PC-3 (cell line): ENCODE measurements at regions not wholly inside any gene's neighbourhood (a gene's known extent, or its start where the extent isn't known, plus 50 kb on each side); places are given as distances from the start of the nearest gene placed in this dataset.

Experiments
- ATAC-seq: fragments of 200-7000 bp; cut with Tn5 transposase; 2 replicates; pipeline ENCODE4 v1.9.1; 2020; ENCODE audit warnings: mild to moderate bottlenecking, moderate library complexity
- BruUV-seq: library from RNA; stranded (reverse); fragments of 400-500 nt; replicated peaks from 2 replicates; lab custom pipeline; 2021; lab: Mats Ljungman, UMichigan
- CTCF ChIA-PET: fragments of 300-600 bp; sonication (Branson Sonifier 250); formaldehyde crosslinking; loops from one replicate; lab custom pipeline; 2022; ENCODE audit warnings: antibody characterized with exemption; lab: Charles Lee
- POLR2A ChIA-PET: fragments of 300-600 bp; sonication (Branson Sonifier 250); formaldehyde crosslinking; loops from one replicate; lab custom pipeline; 2022; ENCODE audit warnings: antibody characterized with exemption; ENCODE audit not compliant: unreplicated experiment; lab: Charles Lee
- DNase-seq: peaks from one replicate; pipeline ENCODE4 v3.0.0-alpha.2; 2015
- H2AFZ ChIP-seq: fragments of 300-600 bp; sonication (generic); 2 replicates; pipeline ENCODE4 v1.6.0; 2016; ENCODE audit warnings: antibody characterized with exemption, low read length
- H3F3A ChIP-seq: fragments of 300-600 bp; sonication (generic); one replicate; pipeline ENCODE4 v1.6.0; 2017; ENCODE audit warnings: antibody characterized with exemption, low read length, control low read depth, mild to moderate bottlenecking; ENCODE audit not compliant: unreplicated experiment
- H3K27ac ChIP-seq: fragments of 300-600 bp; sonication (generic); 2 replicates; pipeline ENCODE4 v1.5.1; 2016; ENCODE audit warnings: mild to moderate bottlenecking, low read length
- H3K27me3 ChIP-seq: fragments of 300-600 bp; sonication (generic); 2 replicates; pipeline ENCODE4 v1.6.1; 2016; ENCODE audit warnings: low read length, mixed read lengths
- H3K36me3 ChIP-seq: fragments of 300-600 bp; sonication (generic); 2 replicates; pipeline ENCODE4 v1.6.1; 2016; ENCODE audit warnings: low read depth, mixed run types, low read length, mixed read lengths
- H3K4me1 ChIP-seq: fragments of 300-600 bp; sonication (generic); 2 replicates; pipeline ENCODE4 v1.5.1; 2016; ENCODE audit warnings: low read length; ENCODE audit not compliant: insufficient read depth
- H3K4me2 ChIP-seq: fragments of 300-600 bp; sonication (generic); 2 replicates; pipeline ENCODE4 v1.6.0; 2016; ENCODE audit warnings: low read length
- H3K4me3 ChIP-seq: fragments of 300-600 bp; sonication (generic); 2 replicates; pipeline ENCODE4 v1.5.1; 2016; ENCODE audit warnings: mild to moderate bottlenecking, low read length, mixed read lengths
- H3K79me2 ChIP-seq: fragments of 300-600 bp; sonication (generic); 2 replicates; pipeline ENCODE4 v1.6.1; 2017; ENCODE audit warnings: low read length, mixed read lengths
- H3K9ac ChIP-seq: fragments of 300-600 bp; sonication (generic); 2 replicates; pipeline ENCODE4 v1.6.0; 2016; ENCODE audit warnings: mild to moderate bottlenecking, low read length
- H3K9me2 ChIP-seq: fragments of 300-600 bp; sonication (generic); replicated peaks from 2 replicates; pipeline ENCODE4 v1.6.1; 2016; ENCODE audit warnings: mixed run types, low read length, mixed read lengths
- H3K9me3 ChIP-seq: fragments of 300-600 bp; sonication (generic); 2 replicates; pipeline ENCODE4 v1.6.1; 2016; ENCODE audit warnings: low read length, mixed read lengths
- H4K20me1 ChIP-seq: fragments of 300-600 bp; sonication (generic); 2 replicates; pipeline ENCODE4 v1.6.1; 2016; ENCODE audit warnings: low read length, mixed read lengths
- CTCF ChIP-seq: fragments of 300-600 bp; sonication (generic); conservative IDR thresholded peaks from 2 replicates; pipeline ENCODE4 v1.5.1; 2017; ENCODE audit warnings: antibody characterized with exemption, low read depth, mild to moderate bottlenecking, low read length
- EZH2 ChIP-seq: fragments of 300-600 bp; sonication (generic); IDR thresholded peaks from one replicate; pipeline ENCODE4 v1.6.1; 2017; ENCODE audit warnings: antibody characterized with exemption, mild to moderate bottlenecking, low read length; ENCODE audit not compliant: unreplicated experiment
- EZH2phosphoT487 ChIP-seq: fragments of 300-600 bp; sonication (generic); IDR thresholded peaks from 2 replicates; pipeline ENCODE4 v1.6.1; 2018; ENCODE audit warnings: mild to moderate bottlenecking, antibody characterized with exemption, low read length, borderline replicate concordance
- intact Hi-C: fragments of 100-400 bp; cut with micrococcal nuclease; formaldehyde crosslinking; loops from 2 replicates; pipeline ENCODE4 v1.9.0; 2023

- Histone ChIP-seq H3K4me2 (no peak overlapping the region), H3F3A (no peaks in the 10 kb centered on the region), H3K36me3 (no peaks in the 10 kb centered on the region), H3K79me2 (no peaks in the 10 kb centered on the region), H4K20me1 (no peaks in the 10 kb centered on the region), H3K4me3 (no peak overlapping the region), H3K27me3 (peaks cover 11% of the 10 kb centered on the region), H3K9me2 (no peaks in the 10 kb centered on the region), H3K4me1 (no peaks in the 10 kb centered on the region), H2AFZ (no peak overlapping the region), H3K9me3 (no peaks in the 10 kb centered on the region), H3K27ac (no peak overlapping the region), H3K9ac (no peak overlapping the region)
- ChIA-PET POLR2A (no interaction called here), CTCF (no interaction called here)
- no TSS peak for BruUV-seq
- intact Hi-C loops, result loop anchor here (10.0 kb wide), 1 partner anchor 146 kb away; the partner anchor contains the start of gene NR5A2
- TF ChIP-seq EZH2phosphoT487, result no peak
- TF ChIP-seq EZH2, result no peak
- no peak for ATAC-seq
- no peak for DNase-seq
These were observed 148.7 kb upstream of the NR5A2 start for GRCh38 chr1:199878823-199879222.

GRCh38 chr1:199898654-199899053 lies 128.9 kb upstream of the NR5A2 start:
- intact Hi-C loops, result no loop called here
- 0 out of 2 replicates have a peak, but pooled peaks cover 6% of the 10 kb centered on the region for H3K9me3 ChIP-seq
- H3K4me3 ChIP-seq, result no peak overlapping the region
- H3F3A ChIP-seq, result no peaks in the 10 kb centered on the region
- no peaks in the 10 kb centered on the region for H3K79me2 ChIP-seq
- ChIA-PET POLR2A (no interaction called here), CTCF (no interaction called here)
- H4K20me1 ChIP-seq, result no peaks in the 10 kb centered on the region
- DNase-seq, result peak; percentile 62
- H3K27me3 ChIP-seq, result peaks cover 12% of the 10 kb centered on the region; the same call in 1 of the 2 replicates
- no TSS peak for BruUV-seq
- no peak overlapping the region for H3K4me2 ChIP-seq
- H2AFZ ChIP-seq, result no peak overlapping the region
- no peaks in the 10 kb centered on the region for H3K9me2 ChIP-seq
- H3K36me3 ChIP-seq, result no peaks in the 10 kb centered on the region
- ATAC-seq, result peak; percentile 92
- no peaks in the 10 kb centered on the region for H3K4me1 ChIP-seq
- H3K27ac ChIP-seq, result no peak overlapping the region
- TF ChIP-seq EZH2, result no peak
- H3K9ac ChIP-seq, result no peak overlapping the region

DNA sequence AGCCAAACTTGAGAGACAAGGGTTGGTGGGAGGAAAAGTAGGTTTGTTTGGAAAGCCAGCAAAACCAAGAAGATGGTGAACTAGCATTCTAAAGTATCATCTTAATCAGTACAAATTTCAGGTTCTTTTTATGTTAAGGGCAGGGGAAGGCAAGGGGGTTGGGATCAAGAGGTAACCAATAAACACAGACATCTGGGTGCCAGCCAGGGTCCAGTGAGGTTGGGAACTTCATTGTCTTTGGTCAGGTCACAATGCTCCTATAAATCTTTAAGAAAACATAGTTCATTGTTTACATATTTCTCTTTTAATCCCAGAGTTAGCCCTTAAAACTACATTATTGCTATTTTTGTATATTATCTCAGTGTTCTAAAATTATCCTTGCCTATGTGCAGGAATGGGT lies 126.2 kb upstream of the NR5A2 start:
- intact Hi-C loops, result no loop called here
- no peak for TF ChIP-seq EZH2phosphoT487
- no peak for TF ChIP-seq CTCF
- no peak for TF ChIP-seq EZH2
- ATAC-seq (no peak), DNase-seq (no peak)
- Histone ChIP-seq H3F3A (no peaks in the 10 kb centered on the region), H3K79me2 (no peaks in the 10 kb centered on the region), H3K4me1 (no peaks in the 10 kb centered on the region), H3K9ac (no peak overlapping the region), H3K36me3 (no peaks in the 10 kb centered on the region), H2AFZ (no peak overlapping the region), H3K4me3 (no peak overlapping the region), H4K20me1 (no peaks in the 10 kb centered on the region), H3K27ac (no peak overlapping the region), H3K9me3 (0 out of 2 replicates have a peak, but pooled peaks cover 6% of the 10 kb centered on the region), H3K4me2 (no peak overlapping the region), H3K9me2 (no peaks in the 10 kb centered on the region), H3K27me3 (peaks cover 6% of the 10 kb centered on the region; the same call in 1 of the 2 replicates)
- ChIA-PET CTCF (no interaction called here), POLR2A (no interaction called here)
- no TSS peak for BruUV-seq

- intact Hi-C loops, result no loop called here
- no TSS peak for BruUV-seq
- no peaks in the 10 kb centered on the region for H3K9me2 ChIP-seq
These were observed 120.1 kb upstream of the NR5A2 start for GRCh38 chr1:199907361-199907760.

More at GRCh38 chr1:199907361-199907760, 120.1 kb upstream of the NR5A2 start:
- Histone ChIP-seq H4K20me1 (no peaks in the 10 kb centered on the region), H3F3A (no peaks in the 10 kb centered on the region), H3K9me3 (no peaks in the 10 kb centered on the region), H3K4me1 (peaks cover 7% of the 10 kb centered on the region), H3K27me3 (peaks cover 2% of the 10 kb centered on the region; the same call in 1 of the 2 replicates), H3K27ac (no peak overlapping the region), H3K4me3 (no peak overlapping the region), H3K9ac (no peak overlapping the region), H3K4me2 (no peak overlapping the region), H3K36me3 (no peaks in the 10 kb centered on the region), H3K79me2 (no peaks in the 10 kb centered on the region), H2AFZ (no peak overlapping the region)
- DNase-seq (no peak), ATAC-seq (no peak)
- ChIA-PET CTCF (no interaction called here), POLR2A (no interaction called here)
- no peak for TF ChIP-seq CTCF
- no peak for TF ChIP-seq EZH2
- TF ChIP-seq EZH2phosphoT487, result no peak
